Spleen (tissue), 11 donors: ENCODE measurements at regions not wholly inside any gene's neighbourhood (a gene's known extent, or its start where the extent isn't known, plus 50 kb on each side); places are given as distances from the start of the nearest gene placed in this dataset.
"Not testable (repeated sequence)": the region's sequence is repeated elsewhere in the genome, so short reads cannot be mapped to it uniquely, and the experiment has no call there.

Experiments used
- DNase-seq: peaks from one replicate; pipeline ENCODE4 v3.0.0-alpha.2; 2020
- H3K27ac ChIP-seq, 8 donors: fragments of 200-600 bp; sonication (generic) in 7 of 8; 1 replicate in 4 of 8; 2 replicates in 4 of 8; pipeline versions ENCODE4 v1.5.0 to v1.8.0; 2016 to 2021; ENCODE audit warnings: inconsistent platforms in 4 of 8, mild to moderate bottlenecking in 4 of 8, moderate library complexity in 1 of 8
- H3K27me3 ChIP-seq, 7 donors: fragments of 200-600 bp; sonication (generic) in 6 of 7; replicated peaks in 1 of 7; 1 replicate in 4 of 7; 2 replicates in 3 of 7; pipeline versions ENCODE4 v1.5.0 to v1.8.0; 2016 to 2021; ENCODE audit warnings: inconsistent platforms in 3 of 7, mild to moderate bottlenecking in 1 of 7
- H3K36me3 ChIP-seq, 6 donors: fragments of 200-600 bp; sonication (generic) in 5 of 6; 1 replicate in 4 of 6; 2 replicates in 2 of 6; pipeline versions ENCODE4 v1.5.0 to v1.8.0; 2016 to 2021; ENCODE audit warnings: inconsistent platforms in 2 of 6
- H3K4me1 ChIP-seq, 6 donors: fragments of 200-600 bp; sonication (generic) in 5 of 6; 1 replicate in 3 of 6; 2 replicates in 3 of 6; pipeline versions ENCODE4 v1.5.0 to v1.8.0; 2016 to 2021; ENCODE audit warnings: inconsistent platforms in 3 of 6
- H3K4me3 ChIP-seq, 8 donors: fragments of 200-600 bp; sonication (generic) in 7 of 8; 1 replicate in 4 of 8; 2 replicates in 4 of 8; pipeline versions ENCODE4 v1.5.0 to v1.8.0; 2016 to 2021; ENCODE audit warnings: inconsistent platforms in 4 of 8, mild to moderate bottlenecking in 4 of 8, moderate library complexity in 2 of 8
- H3K9me3 ChIP-seq, 8 donors: fragments of 200-600 bp; sonication (generic) in 7 of 8; 1 replicate in 4 of 8; 2 replicates in 4 of 8; pipeline versions ENCODE4 v1.5.0 to v1.8.0; 2016 to 2021; ENCODE audit warnings: inconsistent platforms in 4 of 8
- POLR2A ChIP-seq, 3 donors: fragments of 450-650 bp; IDR thresholded peaks; one replicate each; pipeline ENCODE4 v1.5.1; 2017; ENCODE audit warnings: antibody characterized with exemption in 3 of 3, mild to moderate bottlenecking in 1 of 3
- POLR2AphosphoS5 ChIP-seq, 3 donors: sonication (generic); formaldehyde crosslinking; IDR thresholded peaks; one replicate each; pipeline ENCODE4 v1.5.1; 2017; ENCODE audit warnings: antibody characterized with exemption in 3 of 3
- WGBS, 5 donors: extraction: QIAGEN DNeasy Blood & Tissue Kit in 3 of 5; methylation state at CpG; one replicate each; pipeline versions ENCODE4 v1.1.5 to v1.1.7; 2013 to 2018; 5-methylcytosine and 5-hydroxymethylcytosine counted together
- intact Hi-C: fragments of 100-400 bp; cut with DNase I; formaldehyde crosslinking; loops from one replicate; pipeline ENCODE4 v1.15.0; 2023; ENCODE audit warnings: low total_unique reads
- TF ChIP-seq, protein P1 (sequence below), 11 experiments: fragments of 200-600 bp in 7 of 11; fragments of 450-650 bp in 4 of 11; sonication (generic) in 4 of 11; IDR thresholded peaks in 8 of 11; conservative IDR thresholded peaks in 3 of 11; 1 replicate in 7 of 11; 2 replicates in 4 of 11; pipeline versions ENCODE4 v1.4.0 to v1.8.0; 2016 to 2021; ENCODE audit warnings: antibody characterized with exemption in 11 of 11, inconsistent platforms in 4 of 11, mild to moderate bottlenecking in 1 of 11
- donor health status: healthy with polysubstance abuse.
- donor health status: DM: no; HTN: no; CAD: no; lungs with moderate emphysema.
- donor health status: DM: no; HTN: no; CAD: no.
- donor health status: Bipolar disorder and iron deficiency.
- donor health status: healthy.
- donor health status: DM: no; HTN: no; CAD: no.
- donor health status: DM: yes; HTN: yes; CAD: no.

DNA sequence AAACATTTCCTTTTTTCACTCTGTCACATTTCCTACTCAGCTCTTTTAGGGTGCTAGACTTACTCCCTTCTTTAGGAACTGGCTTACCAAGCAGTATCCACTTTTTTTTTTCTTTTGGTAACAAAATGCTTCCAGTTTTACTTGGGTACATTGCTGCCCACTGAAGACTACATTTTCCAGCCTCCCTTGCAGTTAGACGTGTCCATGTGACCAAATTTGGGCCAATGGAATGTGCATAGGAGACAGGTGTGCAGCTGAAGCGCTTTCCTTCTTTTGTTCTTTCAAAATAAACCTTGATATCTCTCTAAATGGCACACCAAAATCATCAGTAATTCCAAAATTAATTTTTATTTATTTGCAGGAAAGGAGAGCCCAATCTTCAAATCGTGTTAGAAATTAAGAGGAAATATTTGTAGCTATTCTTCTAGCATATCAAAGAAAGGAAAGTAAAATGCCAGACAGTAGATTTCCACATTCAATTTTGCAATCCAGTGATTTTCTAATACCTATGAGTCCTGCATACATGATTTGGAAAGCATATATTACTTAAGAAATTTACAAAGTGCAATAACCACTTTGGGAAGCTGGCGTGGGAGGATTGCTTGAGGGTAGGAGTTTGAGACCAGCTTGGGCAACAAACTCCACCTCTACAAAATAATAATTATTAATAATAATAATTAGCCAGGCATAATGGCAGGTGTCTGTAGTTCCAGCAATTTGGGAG lies 422.0 kb upstream of the FRG2C start:
- intact Hi-C loops, result no loop called here
- no peaks in the 10 kb centered on the region for H3K4me1 ChIP-seq
- no peaks in the 10 kb centered on the region for H3K27me3 ChIP-seq
- peak overlapping the region in 1 of 8 donors; percentile 1 for H3K4me3 ChIP-seq
- TF ChIP-seq, protein P1, sequence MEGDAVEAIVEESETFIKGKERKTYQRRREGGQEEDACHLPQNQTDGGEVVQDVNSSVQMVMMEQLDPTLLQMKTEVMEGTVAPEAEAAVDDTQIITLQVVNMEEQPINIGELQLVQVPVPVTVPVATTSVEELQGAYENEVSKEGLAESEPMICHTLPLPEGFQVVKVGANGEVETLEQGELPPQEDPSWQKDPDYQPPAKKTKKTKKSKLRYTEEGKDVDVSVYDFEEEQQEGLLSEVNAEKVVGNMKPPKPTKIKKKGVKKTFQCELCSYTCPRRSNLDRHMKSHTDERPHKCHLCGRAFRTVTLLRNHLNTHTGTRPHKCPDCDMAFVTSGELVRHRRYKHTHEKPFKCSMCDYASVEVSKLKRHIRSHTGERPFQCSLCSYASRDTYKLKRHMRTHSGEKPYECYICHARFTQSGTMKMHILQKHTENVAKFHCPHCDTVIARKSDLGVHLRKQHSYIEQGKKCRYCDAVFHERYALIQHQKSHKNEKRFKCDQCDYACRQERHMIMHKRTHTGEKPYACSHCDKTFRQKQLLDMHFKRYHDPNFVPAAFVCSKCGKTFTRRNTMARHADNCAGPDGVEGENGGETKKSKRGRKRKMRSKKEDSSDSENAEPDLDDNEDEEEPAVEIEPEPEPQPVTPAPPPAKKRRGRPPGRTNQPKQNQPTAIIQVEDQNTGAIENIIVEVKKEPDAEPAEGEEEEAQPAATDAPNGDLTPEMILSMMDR (IDR thresholded peaks at IDR 0.05 in 8 of 11, conservative IDR thresholded peaks at IDR 0.05 in 3 of 11), result no peak
- TF ChIP-seq POLR2AphosphoS5 (IDR thresholded peaks at IDR 0.05) (no peak), POLR2A (IDR thresholded peaks at IDR 0.05) (no peak)
- 49 to 81% (median 66%) methylated on average over 4 of the region's 4 CpGs for WGBS, 5 donors
- no peak for DNase-seq
- no peaks in the 10 kb centered on the region for H3K36me3 ChIP-seq
- peak overlapping the region in 4 of 8 donors; percentile 1 to 51 (median 32) for H3K27ac ChIP-seq
- H3K9me3 ChIP-seq, result no peaks in the 10 kb centered on the region

DNA sequence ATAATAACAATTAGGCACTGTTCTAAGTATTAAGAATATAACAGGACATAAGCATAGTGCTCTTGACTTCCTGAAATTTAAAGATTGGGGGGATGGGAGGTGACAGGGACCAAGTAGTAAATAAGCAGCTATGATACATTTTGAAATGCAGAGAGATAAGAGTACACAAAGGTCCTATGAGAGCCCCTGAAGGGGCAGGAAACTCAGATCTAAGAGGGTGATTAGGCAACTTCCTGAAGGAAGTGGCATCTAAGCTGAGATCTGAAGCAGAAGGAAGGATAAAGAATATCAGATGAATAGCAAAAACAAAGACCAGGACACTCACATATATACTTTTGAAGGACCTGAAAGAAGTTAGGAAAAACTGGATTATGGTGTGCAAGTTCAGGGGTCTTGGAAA lies 415.2 kb upstream of the FRG2C start:
- TF ChIP-seq, protein P1 (IDR thresholded peaks at IDR 0.05 in 8 of 11, conservative IDR thresholded peaks at IDR 0.05 in 3 of 11), result no peak
- TF ChIP-seq POLR2A (IDR thresholded peaks at IDR 0.05) (no peak), POLR2AphosphoS5 (IDR thresholded peaks at IDR 0.05) (no peak)
- H3K36me3 ChIP-seq, result no peaks in the 10 kb centered on the region
- intact Hi-C loops, result no loop called here

DNA sequence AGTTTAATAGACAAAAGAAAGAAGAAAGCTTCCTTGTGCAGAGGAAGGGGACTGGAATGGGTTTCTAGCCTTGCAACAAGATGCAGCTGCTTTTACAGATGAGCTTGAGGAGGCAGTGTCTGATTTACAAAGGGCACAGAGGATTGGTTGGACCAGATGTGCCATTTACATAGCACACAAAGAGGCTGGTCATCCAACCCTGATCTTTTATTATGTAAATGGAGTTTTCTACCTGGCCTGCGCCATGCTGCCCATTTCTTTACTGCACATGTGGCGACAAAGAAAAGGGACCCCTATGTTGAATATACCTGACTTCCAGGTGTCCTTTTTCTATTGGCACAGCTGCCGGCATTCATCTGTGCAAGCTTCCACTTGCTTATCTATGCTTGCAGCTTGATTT lies 409.4 kb upstream of the FRG2C start:
- Histone ChIP-seq H3K4me1 (no peaks in the 10 kb centered on the region), H3K9me3 (no peaks in the 10 kb centered on the region), H3K36me3 (no peaks in the 10 kb centered on the region), H3K27me3 (no peaks in the 10 kb centered on the region), H3K4me3 (no peak overlapping the region), H3K27ac (no peak overlapping the region)
- 88 to 99% (median 92%) methylated on average over 3 of the region's 3 CpGs for WGBS, 5 donors
- intact Hi-C loops, result no loop called here
- DNase-seq, result no peak
- TF ChIP-seq POLR2A (IDR thresholded peaks at IDR 0.05), result no peak
- TF ChIP-seq POLR2AphosphoS5 (IDR thresholded peaks at IDR 0.05), result no peak
- TF ChIP-seq, protein P1 (IDR thresholded peaks at IDR 0.05 in 8 of 11, conservative IDR thresholded peaks at IDR 0.05 in 3 of 11), result no peak

More for the DNA sequence above, 415.2 kb upstream of the FRG2C start:
- Histone ChIP-seq H3K27ac (no peak overlapping the region), H3K4me1 (peaks cover 0 to 10% (median 0%) of the 10 kb centered on the region in 6 donors), H3K4me3 (no peak overlapping the region), H3K9me3 (no peaks in the 10 kb centered on the region), H3K27me3 (no peaks in the 10 kb centered on the region)
- DNase-seq, result no peak

DNA sequence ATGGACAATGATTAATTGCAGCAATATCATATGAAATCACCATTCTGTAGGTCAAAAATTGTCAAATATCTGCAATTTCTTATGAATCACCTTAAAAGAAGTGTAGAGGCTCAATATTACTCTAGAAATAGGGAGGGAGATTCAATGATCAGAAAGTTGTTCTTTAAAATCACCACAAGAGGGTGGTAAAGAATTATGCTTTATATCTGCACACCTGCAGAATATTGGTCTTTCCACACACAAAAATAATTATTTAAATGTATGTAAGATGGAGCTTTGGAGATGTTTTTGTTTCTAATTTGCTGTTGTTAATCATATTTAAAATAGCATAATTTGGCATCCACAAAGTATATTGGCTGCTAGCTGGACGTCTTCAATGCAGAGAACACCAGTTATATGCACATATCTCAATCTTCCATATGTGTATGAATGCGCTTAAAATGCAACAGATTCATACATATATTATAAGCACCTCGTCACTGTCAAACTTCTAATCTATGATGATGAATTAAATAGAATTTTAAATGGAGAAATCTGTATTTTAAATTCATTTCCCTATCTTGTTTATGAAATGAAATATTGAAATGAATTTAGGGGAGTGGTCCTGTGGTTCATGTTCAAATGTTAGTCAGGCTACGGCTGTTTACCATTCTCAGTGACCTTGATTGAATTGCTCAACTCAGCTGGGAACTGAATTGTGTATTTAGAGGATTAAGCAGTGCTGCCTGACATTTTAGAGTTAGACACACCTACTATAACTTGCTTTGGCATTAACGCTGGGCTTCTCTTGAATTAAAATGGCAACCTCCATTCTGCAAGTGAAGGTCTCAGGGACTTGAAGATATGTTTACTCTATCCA lies 405.1 kb upstream of the FRG2C start:
- TF ChIP-seq, protein P1 (IDR thresholded peaks at IDR 0.05 in 8 of 11, conservative IDR thresholded peaks at IDR 0.05 in 3 of 11), result peak in 5 of 11 experiments; percentile 10 to 36 (median 25)
- H3K9me3 ChIP-seq, H3K27ac ChIP-seq, intact Hi-C loops, H3K4me1 ChIP-seq, H3K27me3 ChIP-seq, H3K4me3 ChIP-seq, H3K36me3 ChIP-seq, DNase-seq: not testable (repeated sequence)
- 62 to 74% (median 63%) methylated on average over 5 of the region's 5 CpGs for WGBS, 5 donors

DNA sequence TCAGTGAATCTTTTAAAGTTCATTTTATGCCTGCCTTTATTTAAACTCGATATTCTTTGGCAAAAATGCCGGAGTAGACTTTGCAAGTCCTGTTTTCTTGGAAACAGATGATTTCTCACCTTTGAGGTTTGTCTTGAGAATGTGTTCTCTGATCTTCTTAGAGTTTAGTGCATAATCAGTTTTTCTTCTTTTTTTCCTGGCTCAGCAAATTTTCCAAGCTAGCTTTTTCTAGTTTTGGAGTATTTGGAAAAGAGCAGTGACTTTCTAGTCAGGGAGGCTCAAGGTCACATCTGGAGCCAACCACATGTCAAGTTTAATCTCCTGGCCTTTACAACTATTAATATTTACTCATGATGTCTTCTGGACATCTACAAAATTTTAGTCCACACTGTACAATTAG lies 403.2 kb upstream of the FRG2C start:
- WGBS, 5 donors, result 81 to 92% (median 83%) methylated on average over 2 of the region's 2 CpGs
- H3K4me3 ChIP-seq, DNase-seq, H3K9me3 ChIP-seq, H3K36me3 ChIP-seq, H3K4me1 ChIP-seq, intact Hi-C loops, H3K27me3 ChIP-seq, H3K27ac ChIP-seq: not testable (repeated sequence)
